GM10266 (cell line): ENCODE measurements at regions not wholly inside any gene's neighbourhood (a gene's known extent, or its start where the extent isn't known, plus 50 kb on each side); places are given as distances from the start of the nearest gene placed in this dataset.

ENCODE experiments used
- DNase-seq: peaks from one replicate; pipeline ENCODE4 v3.0.0; 2012; ENCODE audit errors: extremely low spot score
- TF ChIP-seq, protein P1 (sequence below): IDR thresholded peaks from 2 replicates; pipeline ENCODE4 v1.5.1; 2012; ENCODE audit warnings: mild to moderate bottlenecking, low read depth; ENCODE audit not compliant: control insufficient read depth, insufficient read depth; ENCODE audit errors: missing control alignments

GRCh38 chr3:79864077-79864476 lies 96.3 kb upstream of the ROBO1 start:
- DNase-seq: no peak
- TF ChIP-seq, protein P1, sequence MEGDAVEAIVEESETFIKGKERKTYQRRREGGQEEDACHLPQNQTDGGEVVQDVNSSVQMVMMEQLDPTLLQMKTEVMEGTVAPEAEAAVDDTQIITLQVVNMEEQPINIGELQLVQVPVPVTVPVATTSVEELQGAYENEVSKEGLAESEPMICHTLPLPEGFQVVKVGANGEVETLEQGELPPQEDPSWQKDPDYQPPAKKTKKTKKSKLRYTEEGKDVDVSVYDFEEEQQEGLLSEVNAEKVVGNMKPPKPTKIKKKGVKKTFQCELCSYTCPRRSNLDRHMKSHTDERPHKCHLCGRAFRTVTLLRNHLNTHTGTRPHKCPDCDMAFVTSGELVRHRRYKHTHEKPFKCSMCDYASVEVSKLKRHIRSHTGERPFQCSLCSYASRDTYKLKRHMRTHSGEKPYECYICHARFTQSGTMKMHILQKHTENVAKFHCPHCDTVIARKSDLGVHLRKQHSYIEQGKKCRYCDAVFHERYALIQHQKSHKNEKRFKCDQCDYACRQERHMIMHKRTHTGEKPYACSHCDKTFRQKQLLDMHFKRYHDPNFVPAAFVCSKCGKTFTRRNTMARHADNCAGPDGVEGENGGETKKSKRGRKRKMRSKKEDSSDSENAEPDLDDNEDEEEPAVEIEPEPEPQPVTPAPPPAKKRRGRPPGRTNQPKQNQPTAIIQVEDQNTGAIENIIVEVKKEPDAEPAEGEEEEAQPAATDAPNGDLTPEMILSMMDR: no peak

DNA sequence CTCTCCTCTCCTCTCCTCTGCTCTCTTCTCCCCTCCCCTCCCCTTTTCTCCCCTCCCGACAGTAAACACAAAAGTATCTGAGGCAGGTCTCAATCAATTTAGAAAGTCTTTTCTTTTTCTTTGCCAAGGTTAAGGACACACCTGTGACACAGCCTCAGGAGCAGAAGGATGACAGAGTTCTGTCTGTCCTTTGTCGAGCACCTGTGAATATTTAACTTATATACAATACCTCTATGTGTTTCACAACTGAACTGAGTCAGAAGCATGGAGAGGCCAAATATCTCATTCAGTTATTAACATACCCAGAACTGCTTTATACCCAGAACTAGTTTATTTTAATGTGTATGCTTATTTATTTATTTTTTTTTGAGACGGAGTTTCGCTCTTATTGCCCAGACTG lies 81.1 kb upstream of the ROBO1 start:
- no peak for DNase-seq

GRCh38 chr3:79847928-79848327 lies 80.1 kb upstream of the ROBO1 start:
- no peak for DNase-seq
- TF ChIP-seq, protein P1: no peak

More for the DNA sequence above, 81.1 kb upstream of the ROBO1 start:
- TF ChIP-seq, protein P1: no peak

DNA sequence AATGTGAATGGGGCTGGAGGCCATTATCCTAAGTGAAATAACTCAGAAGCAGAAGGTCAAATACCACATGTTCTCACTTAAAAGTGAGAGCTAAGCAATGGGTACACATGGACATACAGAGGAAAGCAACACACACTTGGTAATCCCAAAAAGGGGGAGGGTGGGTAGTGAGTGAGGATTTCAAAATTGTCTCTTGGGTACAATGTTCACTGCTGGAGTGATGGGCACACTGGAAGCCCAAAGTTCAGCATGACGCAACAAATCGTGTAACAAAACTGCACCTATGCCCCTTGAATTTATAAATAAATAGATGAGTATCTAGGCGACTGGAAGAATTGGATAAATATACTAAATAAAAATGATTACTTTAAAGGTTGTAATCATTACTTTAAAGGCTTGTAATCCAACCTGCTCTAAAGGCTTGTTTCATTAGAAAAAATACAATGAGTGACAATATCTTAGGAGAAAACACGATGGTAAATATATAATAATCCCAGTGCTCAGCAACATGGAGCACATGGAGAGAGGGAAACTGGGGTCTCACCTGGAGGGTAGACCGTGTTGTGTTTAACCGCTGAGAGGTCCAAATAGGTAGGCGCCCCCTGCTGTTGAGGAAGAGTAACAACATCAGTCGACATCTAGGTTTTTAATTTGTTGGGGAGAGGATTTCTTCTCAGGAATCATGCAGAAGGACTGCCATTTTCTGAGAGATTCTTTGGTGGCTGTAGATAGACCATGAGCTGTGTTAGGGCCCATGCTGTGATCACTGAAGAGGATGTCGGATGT lies 78.5 kb upstream of the ROBO1 start:
- DNase-seq: no peak
- TF ChIP-seq, protein P1: peak; percentile 36

GRCh38 chr3:79845546-79845945 lies 77.7 kb upstream of the ROBO1 start:
- TF ChIP-seq, protein P1: no peak
- DNase-seq: no peak

GRCh38 chr3:79844176-79844575 lies 76.4 kb upstream of the ROBO1 start:
- TF ChIP-seq, protein P1: no peak
- DNase-seq: no peak

DNA sequence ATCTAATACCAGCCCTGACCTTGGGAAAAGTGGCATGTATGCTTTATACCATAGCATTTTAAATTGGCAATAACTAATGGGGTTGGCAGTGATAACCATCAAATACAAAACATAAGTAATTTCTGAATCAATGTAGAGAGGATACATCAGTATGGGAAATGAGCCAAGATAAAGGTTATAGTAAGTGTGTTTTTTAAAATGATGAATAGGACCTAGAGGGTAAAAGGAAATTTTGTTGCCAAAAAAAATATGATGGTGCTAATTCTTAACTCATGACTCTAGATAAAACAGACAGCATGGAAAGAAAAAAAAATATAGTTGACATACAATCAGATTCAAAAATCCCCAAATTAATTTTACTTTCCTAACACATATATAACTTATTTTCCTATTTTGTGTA lies 75.4 kb upstream of the ROBO1 start:
- TF ChIP-seq, protein P1: no peak
- DNase-seq: no peak
